ENCODE measurements at regions not wholly inside any gene's neighbourhood (a gene's known extent, or its start where the extent isn't known, plus 50 kb on each side); places are given as distances from the start of the nearest gene placed in this dataset.

DNA sequence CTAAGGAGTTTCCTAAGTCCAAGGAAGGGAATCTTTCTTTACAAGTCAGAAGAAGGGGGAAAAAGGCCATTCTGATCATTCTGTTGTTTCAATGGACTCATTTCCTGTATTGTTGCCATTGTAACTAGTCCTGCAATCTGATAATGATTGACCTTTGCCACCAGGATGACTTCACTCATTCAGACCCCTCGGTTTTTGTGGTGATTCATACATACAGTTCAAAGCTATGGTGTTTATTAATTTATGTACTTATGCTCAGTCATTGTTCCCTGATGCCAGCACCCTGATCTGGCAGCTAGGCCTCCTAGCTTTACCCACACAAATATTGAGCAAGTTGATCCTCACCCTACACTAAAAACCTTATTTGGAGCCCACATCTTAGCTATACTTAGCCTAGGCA lies 57.6 kb upstream of the ZNF519 start:
- TF ChIP-seq, protein P1, sequence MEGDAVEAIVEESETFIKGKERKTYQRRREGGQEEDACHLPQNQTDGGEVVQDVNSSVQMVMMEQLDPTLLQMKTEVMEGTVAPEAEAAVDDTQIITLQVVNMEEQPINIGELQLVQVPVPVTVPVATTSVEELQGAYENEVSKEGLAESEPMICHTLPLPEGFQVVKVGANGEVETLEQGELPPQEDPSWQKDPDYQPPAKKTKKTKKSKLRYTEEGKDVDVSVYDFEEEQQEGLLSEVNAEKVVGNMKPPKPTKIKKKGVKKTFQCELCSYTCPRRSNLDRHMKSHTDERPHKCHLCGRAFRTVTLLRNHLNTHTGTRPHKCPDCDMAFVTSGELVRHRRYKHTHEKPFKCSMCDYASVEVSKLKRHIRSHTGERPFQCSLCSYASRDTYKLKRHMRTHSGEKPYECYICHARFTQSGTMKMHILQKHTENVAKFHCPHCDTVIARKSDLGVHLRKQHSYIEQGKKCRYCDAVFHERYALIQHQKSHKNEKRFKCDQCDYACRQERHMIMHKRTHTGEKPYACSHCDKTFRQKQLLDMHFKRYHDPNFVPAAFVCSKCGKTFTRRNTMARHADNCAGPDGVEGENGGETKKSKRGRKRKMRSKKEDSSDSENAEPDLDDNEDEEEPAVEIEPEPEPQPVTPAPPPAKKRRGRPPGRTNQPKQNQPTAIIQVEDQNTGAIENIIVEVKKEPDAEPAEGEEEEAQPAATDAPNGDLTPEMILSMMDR (IDR thresholded peaks at IDR 0.05 in 2 of 3, conservative IDR thresholded peaks at IDR 0.05 in 1 of 3; ENCODE audit: control insufficient read depth in 2 of 3, extremely low read depth in 1 of 3, insufficient read depth in 1 of 3, low read depth in 3 of 3, low read length in 3 of 3), result no peak
- TF ChIP-seq, protein P2, sequence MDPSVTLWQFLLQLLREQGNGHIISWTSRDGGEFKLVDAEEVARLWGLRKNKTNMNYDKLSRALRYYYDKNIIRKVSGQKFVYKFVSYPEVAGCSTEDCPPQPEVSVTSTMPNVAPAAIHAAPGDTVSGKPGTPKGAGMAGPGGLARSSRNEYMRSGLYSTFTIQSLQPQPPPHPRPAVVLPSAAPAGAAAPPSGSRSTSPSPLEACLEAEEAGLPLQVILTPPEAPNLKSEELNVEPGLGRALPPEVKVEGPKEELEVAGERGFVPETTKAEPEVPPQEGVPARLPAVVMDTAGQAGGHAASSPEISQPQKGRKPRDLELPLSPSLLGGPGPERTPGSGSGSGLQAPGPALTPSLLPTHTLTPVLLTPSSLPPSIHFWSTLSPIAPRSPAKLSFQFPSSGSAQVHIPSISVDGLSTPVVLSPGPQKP (IDR thresholded peaks at IDR 0.05; ENCODE audit: low read depth, low read length), result no peak
- TF ChIP-seq BMI1 (IDR thresholded peaks at IDR 0.05; ENCODE audit: borderline replicate concordance) (no peak), RELA (IDR thresholded peaks at IDR 0.05; ENCODE audit: borderline replicate concordance, partially characterized antibody) (no peak), PML (IDR thresholded peaks at IDR 0.05; ENCODE audit: low read length) (no peak), ZSCAN29 (IDR thresholded peaks at IDR 0.05) (no peak)
- TF ChIP-seq, protein P3, sequence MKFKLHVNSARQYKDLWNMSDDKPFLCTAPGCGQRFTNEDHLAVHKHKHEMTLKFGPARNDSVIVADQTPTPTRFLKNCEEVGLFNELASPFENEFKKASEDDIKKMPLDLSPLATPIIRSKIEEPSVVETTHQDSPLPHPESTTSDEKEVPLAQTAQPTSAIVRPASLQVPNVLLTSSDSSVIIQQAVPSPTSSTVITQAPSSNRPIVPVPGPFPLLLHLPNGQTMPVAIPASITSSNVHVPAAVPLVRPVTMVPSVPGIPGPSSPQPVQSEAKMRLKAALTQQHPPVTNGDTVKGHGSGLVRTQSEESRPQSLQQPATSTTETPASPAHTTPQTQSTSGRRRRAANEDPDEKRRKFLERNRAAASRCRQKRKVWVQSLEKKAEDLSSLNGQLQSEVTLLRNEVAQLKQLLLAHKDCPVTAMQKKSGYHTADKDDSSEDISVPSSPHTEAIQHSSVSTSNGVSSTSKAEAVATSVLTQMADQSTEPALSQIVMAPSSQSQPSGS (IDR thresholded peaks at IDR 0.05; ENCODE audit: low read length), result no peak
